ENCODE measurements at regions not wholly inside any gene's neighbourhood (a gene's known extent, or its start where the extent isn't known, plus 50 kb on each side); places are given as distances from the start of the nearest gene placed in this dataset.

- Histone ChIP-seq H3K4me1 (no peaks in the 10 kb centered on the region), H3K27me3 (no peaks in the 10 kb centered on the region), H3K9me3 (no peaks in the 10 kb centered on the region), H3K27ac (peak overlapping the region in 1 of 4 donors; percentile 35), H3K4me3 (no peak overlapping the region), H3K36me3 (no peaks in the 10 kb centered on the region)
- DNase-seq: peak in 2 of 3 donors; percentile 67 to 70
- TF ChIP-seq POLR2A (IDR thresholded peaks at IDR 0.05) (no peak), CTCF (IDR thresholded peaks at IDR 0.05) (no peak)
Measured at GRCh38 chr10:117461766-117462423, 80.7 kb upstream of the EMX2 start.

GRCh38 chr10:117460846-117461765, 81.4 kb upstream of the EMX2 start:
- H3K4me1 ChIP-seq: no peaks in the 10 kb centered on the region
- H3K4me3 ChIP-seq: no peak overlapping the region
- H3K9me3 ChIP-seq: no peaks in the 10 kb centered on the region
- DNase-seq: no peak
- H3K27me3 ChIP-seq: no peaks in the 10 kb centered on the region
- H3K36me3 ChIP-seq: no peaks in the 10 kb centered on the region
- no peak overlapping the region for H3K27ac ChIP-seq
- TF ChIP-seq POLR2A (IDR thresholded peaks at IDR 0.05) (no peak), CTCF (IDR thresholded peaks at IDR 0.05) (no peak)

- Histone ChIP-seq H3K4me1 (no peaks in the 10 kb centered on the region), H3K27ac (no peak overlapping the region), H3K4me3 (no peak overlapping the region), H3K27me3 (no peaks in the 10 kb centered on the region), H3K36me3 (no peaks in the 10 kb centered on the region), H3K9me3 (no peaks in the 10 kb centered on the region)
- TF ChIP-seq CTCF (IDR thresholded peaks at IDR 0.05): no peak
- no peak for DNase-seq
Measured at GRCh38 chr10:117458571-117458970, 83.3 kb upstream of the PDZD8 start.

- H3K27ac ChIP-seq: no peak overlapping the region
- H3K36me3 ChIP-seq: no peaks in the 10 kb centered on the region
- no peak for DNase-seq
- no peaks in the 10 kb centered on the region for H3K27me3 ChIP-seq
- no peak for TF ChIP-seq POLR2A (IDR thresholded peaks at IDR 0.05)
- TF ChIP-seq CTCF (IDR thresholded peaks at IDR 0.05): no peak
- H3K9me3 ChIP-seq: no peaks in the 10 kb centered on the region
- H3K4me3 ChIP-seq: no peak overlapping the region
- H3K4me1 ChIP-seq: no peaks in the 10 kb centered on the region
Measured at GRCh38 chr10:117457932-117458331, 82.7 kb upstream of the PDZD8 start.

- TF ChIP-seq CTCF (IDR thresholded peaks at IDR 0.05) (no peak), POLR2A (IDR thresholded peaks at IDR 0.05) (no peak)
- Histone ChIP-seq H3K9me3 (no peaks in the 10 kb centered on the region), H3K4me1 (no peaks in the 10 kb centered on the region), H3K36me3 (no peaks in the 10 kb centered on the region), H3K27me3 (no peaks in the 10 kb centered on the region), H3K4me3 (no peak overlapping the region), H3K27ac (no peak overlapping the region)
- no peak for DNase-seq
Measured at GRCh38 chr10:117457071-117457810, 82.0 kb upstream of the PDZD8 start.
